T-cell (primary cell): ENCODE measurements at regions not wholly inside any gene's neighbourhood (a gene's known extent, or its start where the extent isn't known, plus 50 kb on each side); places are given as distances from the start of the nearest gene placed in this dataset.
A peak's percentile ranks its signal among the peaks of the same experiment; 100 is the strongest.

Source experiments
- ATAC-seq, 4 experiments: fragments of 200-7000 bp in 3 of 4; fragments of 150-1000 bp in 1 of 4; cut with Tn5 transposase; replicated peaks in 1 of 4; 1 replicate in 3 of 4; 2 replicates in 1 of 4; pipeline ENCODE4 v1.10.0; 2021; ENCODE audit warnings: moderate library complexity in 3 of 4, mild to moderate bottlenecking in 2 of 4, moderate number of reproducible peaks in 1 of 4
- CTCF ChIA-PET, 2 donors: fragments of 300-600 bp; sonication (Branson Sonifier 250); formaldehyde crosslinking; loops; one replicate each; lab custom pipeline; 2022; ENCODE audit warnings: antibody characterized with exemption in 2 of 2; lab: Charles Lee
- POLR2A ChIA-PET, 2 donors: fragments of 300-600 bp; sonication (Branson Sonifier 250); formaldehyde crosslinking; loops; one replicate each; lab custom pipeline; 2022; ENCODE audit warnings: antibody characterized with exemption in 2 of 2; lab: Charles Lee
- DNase-seq, 35 experiments: peaks; one replicate each; pipeline versions ENCODE4 v3.0.0 to v3.0.0-alpha.2; 2013 to 2023
- H3K27ac ChIP-seq: one replicate; pipeline ENCODE4 v1.5.1; 2013; ENCODE audit warnings: low read length
- H3K27me3 ChIP-seq, 2 experiments: replicated peaks in 1 of 2; 1 replicate in 1 of 2; 2 replicates in 1 of 2; pipeline versions ENCODE4 v1.6.1 to v1.7.0; 2013; ENCODE audit warnings: low read length in 1 of 2, mixed read lengths in 1 of 2; ENCODE audit not compliant: control insufficient read depth in 2 of 2, insufficient read depth in 2 of 2; ENCODE audit errors: extremely low read depth in 1 of 2
- H3K36me3 ChIP-seq, 2 donors: 1 replicate in 1 of 2; 2 replicates in 1 of 2; pipeline versions ENCODE4 v1.6.1 to v1.7.0; 2013; ENCODE audit warnings: low read length in 1 of 2; ENCODE audit not compliant: control insufficient read depth in 2 of 2, insufficient read depth in 1 of 2; ENCODE audit errors: extremely low read depth in 1 of 2
- H3K4me1 ChIP-seq, 2 experiments: 1 replicate in 1 of 2; 2 replicates in 1 of 2; pipeline versions ENCODE4 v1.6.1 to v1.7.0; 2013; ENCODE audit warnings: low read length in 2 of 2, mixed read lengths in 1 of 2; ENCODE audit not compliant: insufficient read depth in 2 of 2, control insufficient read depth in 1 of 2; ENCODE audit errors: extremely low read depth in 1 of 2
- H3K4me3 ChIP-seq, 2 donors: 1 replicate in 1 of 2; 2 replicates in 1 of 2; pipeline versions ENCODE4 v1.5.1 to v1.7.0; 2013; ENCODE audit warnings: mild to moderate bottlenecking in 2 of 2, low read length in 1 of 2, moderate library complexity in 1 of 2; ENCODE audit not compliant: control insufficient read depth in 1 of 2; ENCODE audit errors: extremely low read depth in 1 of 2
- H3K9me3 ChIP-seq: 2 replicates; pipeline ENCODE4 v1.7.0; 2013
- H3K27ac Mint-ChIP-seq, 2 donors: one replicate each; pipeline ENCODE4 v1.8.0; 2020 to 2021; ENCODE audit warnings: mild to moderate bottlenecking in 2 of 2, mixed read lengths in 2 of 2
- H3K27me3 Mint-ChIP-seq, 2 donors: one replicate each; pipeline ENCODE4 v1.8.0; 2021 to 2022; ENCODE audit warnings: mixed read lengths in 2 of 2
- H3K36me3 Mint-ChIP-seq: one replicate; pipeline ENCODE4 v1.8.0; 2021; ENCODE audit warnings: mixed read lengths
- H3K4me1 Mint-ChIP-seq, 3 donors: one replicate each; pipeline ENCODE4 v1.8.0; 2020 to 2022; ENCODE audit warnings: mixed read lengths in 3 of 3, mild to moderate bottlenecking in 1 of 3
- H3K4me3 Mint-ChIP-seq, 3 donors: one replicate each; pipeline ENCODE4 v1.8.0; 2020 to 2022; ENCODE audit warnings: mild to moderate bottlenecking in 3 of 3, mixed read lengths in 3 of 3, moderate library complexity in 3 of 3
- H3K9me3 Mint-ChIP-seq, 3 donors: one replicate each; pipeline ENCODE4 v1.8.0; 2020 to 2022; ENCODE audit warnings: mixed read lengths in 3 of 3
- WGBS: methylation state at CpG from one replicate; pipeline ENCODE4 v1.1.5; 2013; ENCODE audit warnings: missing lambda C conversion rate; ENCODE audit not compliant: insufficient coverage; 5-methylcytosine and 5-hydroxymethylcytosine counted together

DNA sequence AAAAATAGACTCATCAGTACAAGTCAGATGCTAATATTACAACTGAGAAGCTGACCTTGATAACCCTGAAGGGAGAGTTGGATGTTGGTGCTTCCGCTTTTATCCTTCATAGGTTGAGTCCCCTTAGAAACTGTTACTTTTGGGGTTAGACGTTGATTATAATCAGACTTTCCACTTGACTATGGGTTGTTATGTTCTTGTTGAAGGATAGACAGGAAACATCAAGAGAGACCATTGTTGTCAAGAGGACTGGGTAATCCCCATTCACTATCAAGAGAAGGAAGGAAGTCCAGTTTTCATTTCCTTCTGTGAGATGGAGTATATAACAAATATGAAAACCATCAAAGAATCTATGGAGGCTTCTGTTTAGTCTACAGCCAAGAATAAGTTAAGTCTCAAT, 229.9 kb upstream of the AFF2 start:
- no peak overlapping the region for H3K4me3 ChIP-seq
- ChIA-PET POLR2A (no interaction called here), CTCF (no interaction called here)
- H3K27ac ChIP-seq, result no peak overlapping the region
- H3K36me3 ChIP-seq, result no peaks in the 10 kb centered on the region
- no peaks in the 10 kb centered on the region for H3K36me3 Mint-ChIP-seq
- no peaks in the 10 kb centered on the region for H3K9me3 ChIP-seq
- peak in 1 of 35 experiments; percentile 33 for DNase-seq
- WGBS, result no CpG with 5 or more reads among the region's 2 CpGs
- no peak overlapping the region for H3K4me3 Mint-ChIP-seq
- H3K27ac Mint-ChIP-seq, result peak overlapping the region in 1 of 2 donors; percentile 6
- peak in 3 of 4 experiments; percentile 37 to 87 (median 66) for ATAC-seq
- no peaks in the 10 kb centered on the region for H3K27me3 ChIP-seq
- H3K4me1 ChIP-seq, result no peaks in the 10 kb centered on the region
- peaks cover 24 to 30% (median 27%) of the 10 kb centered on the region in 3 donors for H3K4me1 Mint-ChIP-seq
- peaks cover 0 to 7% of the 10 kb centered on the region in 2 donors for H3K27me3 Mint-ChIP-seq
- H3K9me3 Mint-ChIP-seq, result no peaks in the 10 kb centered on the region

GRCh38 chrX:148271263-148271662, 229.2 kb upstream of the AFF2 start:
- no peaks in the 10 kb centered on the region for H3K4me1 ChIP-seq
- H3K4me3 ChIP-seq, result no peak overlapping the region
- DNase-seq (no peak), ATAC-seq (no peak)
- no peaks in the 10 kb centered on the region for H3K36me3 Mint-ChIP-seq
- POLR2A ChIA-PET, result no interaction called here
- no peak overlapping the region for H3K27ac ChIP-seq
- peaks cover 0 to 7% of the 10 kb centered on the region in 2 donors for H3K27me3 Mint-ChIP-seq
- no peak overlapping the region for H3K4me3 Mint-ChIP-seq
- H3K27me3 ChIP-seq, result no peaks in the 10 kb centered on the region
- CTCF ChIA-PET, result no interaction called here
- no peaks in the 10 kb centered on the region for H3K36me3 ChIP-seq
- WGBS, result no CpG with 5 or more reads among the region's 2 CpGs
- no peak overlapping the region for H3K27ac Mint-ChIP-seq
- no peaks in the 10 kb centered on the region for H3K9me3 Mint-ChIP-seq
- H3K9me3 ChIP-seq, result no peaks in the 10 kb centered on the region
- peaks cover 26 to 34% (median 27%) of the 10 kb centered on the region in 3 donors for H3K4me1 Mint-ChIP-seq

DNA sequence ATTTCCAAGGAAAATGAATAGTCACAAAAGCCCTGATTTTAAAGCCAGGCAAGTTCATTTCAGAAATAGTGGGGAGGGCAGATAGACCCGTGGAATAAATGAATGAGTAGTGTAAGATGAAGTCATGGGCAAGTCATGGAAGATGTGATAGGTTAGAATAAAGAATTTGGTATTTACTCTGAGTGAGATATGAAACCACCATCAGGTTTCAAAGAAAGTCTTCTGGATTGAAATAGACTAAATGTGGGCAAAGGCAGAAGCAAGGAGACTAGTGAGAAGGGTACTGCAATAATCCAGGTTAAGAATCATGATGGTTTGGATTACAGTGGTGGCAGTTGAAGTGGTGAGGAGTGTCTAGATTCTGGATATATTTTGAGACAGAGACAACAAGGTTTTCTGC, 218.5 kb upstream of the AFF2 start:
- Mint-ChIP-seq H3K36me3 (no peaks in the 10 kb centered on the region), H3K27ac (peak overlapping the region; percentile 35 to 56), H3K9me3 (peaks cover 0 to 1% (median 0%) of the 10 kb centered on the region in 3 donors), H3K4me1 (peaks cover 32 to 46% (median 39%) of the 10 kb centered on the region in 3 donors), H3K27me3 (no peaks in the 10 kb centered on the region), H3K4me3 (peak overlapping the region in 1 of 3 donors; percentile 0)
- Histone ChIP-seq H3K27ac (no peak overlapping the region), H3K9me3 (no peaks in the 10 kb centered on the region), H3K4me1 (peaks cover 0 to 15% of the 10 kb centered on the region in 2 experiments), H3K36me3 (no peaks in the 10 kb centered on the region), H3K27me3 (no peaks in the 10 kb centered on the region), H3K4me3 (no peak overlapping the region)
- DNase-seq, result no peak
- POLR2A ChIA-PET, result no interaction called here
- CTCF ChIA-PET, result no interaction called here
- no CpG with 5 or more reads among the region's 1 CpG for WGBS
- no peak for ATAC-seq

- Mint-ChIP-seq H3K27me3 (no peaks in the 10 kb centered on the region), H3K27ac (peak overlapping the region; percentile 43 to 64), H3K4me1 (peaks cover 32 to 41% (median 35%) of the 10 kb centered on the region in 3 donors), H3K4me3 (no peak overlapping the region), H3K9me3 (no peaks in the 10 kb centered on the region), H3K36me3 (no peaks in the 10 kb centered on the region)
- peak in 1 of 35 experiments; percentile 4 for DNase-seq
- no peaks in the 10 kb centered on the region for H3K9me3 ChIP-seq
- POLR2A ChIA-PET, result no interaction called here
- peaks cover 0 to 15% of the 10 kb centered on the region in 2 experiments for H3K4me1 ChIP-seq
- H3K36me3 ChIP-seq, result no peaks in the 10 kb centered on the region
- no peaks in the 10 kb centered on the region for H3K27me3 ChIP-seq
- CTCF ChIA-PET, result no interaction called here
- peak in 3 of 4 experiments; percentile 23 to 63 (median 38) for ATAC-seq
- H3K27ac ChIP-seq, result no peak overlapping the region
- WGBS, result no CpG with 5 or more reads among the region's 1 CpG
- H3K4me3 ChIP-seq, result no peak overlapping the region
These were observed 217.9 kb upstream of the AFF2 start for GRCh38 chrX:148282504-148282903.

DNA sequence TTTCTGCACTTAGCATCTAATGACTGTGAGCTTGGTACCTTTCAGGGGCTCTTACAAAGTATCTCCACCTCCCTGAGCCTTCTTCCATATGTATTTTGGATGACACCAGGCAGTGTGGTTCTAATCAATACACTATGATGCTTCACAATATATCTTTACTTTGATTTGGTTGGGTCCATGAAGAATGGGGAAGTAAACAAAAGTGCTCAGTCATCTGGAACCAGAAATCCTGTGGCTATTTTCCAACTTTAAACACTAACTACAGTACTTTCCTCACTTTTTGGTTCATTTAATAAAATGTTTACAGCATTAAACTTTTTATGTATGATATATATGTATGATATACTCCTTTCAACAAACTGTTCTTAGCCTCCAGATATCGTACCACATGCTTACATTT, 216.4 kb upstream of the AFF2 start:
- H3K4me3 Mint-ChIP-seq, result no peak overlapping the region
- DNase-seq (no peak), ATAC-seq (no peak)
- H3K27me3 Mint-ChIP-seq, result no peaks in the 10 kb centered on the region
- H3K27me3 ChIP-seq, result no peaks in the 10 kb centered on the region
- no peaks in the 10 kb centered on the region for H3K36me3 ChIP-seq
- WGBS, result no CpG with 5 or more reads among the region's 1 CpG
- ChIA-PET POLR2A (no interaction called here), CTCF (no interaction called here)
- H3K27ac ChIP-seq, result no peak overlapping the region
- no peak overlapping the region for H3K27ac Mint-ChIP-seq
- H3K9me3 Mint-ChIP-seq, result no peaks in the 10 kb centered on the region
- no peak overlapping the region for H3K4me3 ChIP-seq
- no peaks in the 10 kb centered on the region for H3K9me3 ChIP-seq
- peaks cover 0 to 15% of the 10 kb centered on the region in 2 experiments for H3K4me1 ChIP-seq
- peaks cover 32 to 41% (median 35%) of the 10 kb centered on the region in 3 donors for H3K4me1 Mint-ChIP-seq
- H3K36me3 Mint-ChIP-seq, result no peaks in the 10 kb centered on the region

GRCh38 chrX:148284821-148285220, 215.6 kb upstream of the AFF2 start:
- Mint-ChIP-seq H3K4me1 (peaks cover 32 to 40% (median 35%) of the 10 kb centered on the region in 3 donors), H3K36me3 (no peaks in the 10 kb centered on the region), H3K27me3 (no peaks in the 10 kb centered on the region), H3K27ac (no peak overlapping the region), H3K4me3 (no peak overlapping the region), H3K9me3 (no peaks in the 10 kb centered on the region)
- CTCF ChIA-PET, result no interaction called here
- H3K36me3 ChIP-seq, result no peaks in the 10 kb centered on the region
- no peak for ATAC-seq
- no peak overlapping the region for H3K4me3 ChIP-seq
- no CpG with 5 or more reads among the region's 2 CpGs for WGBS
- no peaks in the 10 kb centered on the region for H3K27me3 ChIP-seq
- H3K9me3 ChIP-seq, result no peaks in the 10 kb centered on the region
- H3K4me1 ChIP-seq, result peaks cover 0 to 15% of the 10 kb centered on the region in 2 experiments
- H3K27ac ChIP-seq, result no peak overlapping the region
- POLR2A ChIA-PET, result no interaction called here
- DNase-seq, result no peak

DNA sequence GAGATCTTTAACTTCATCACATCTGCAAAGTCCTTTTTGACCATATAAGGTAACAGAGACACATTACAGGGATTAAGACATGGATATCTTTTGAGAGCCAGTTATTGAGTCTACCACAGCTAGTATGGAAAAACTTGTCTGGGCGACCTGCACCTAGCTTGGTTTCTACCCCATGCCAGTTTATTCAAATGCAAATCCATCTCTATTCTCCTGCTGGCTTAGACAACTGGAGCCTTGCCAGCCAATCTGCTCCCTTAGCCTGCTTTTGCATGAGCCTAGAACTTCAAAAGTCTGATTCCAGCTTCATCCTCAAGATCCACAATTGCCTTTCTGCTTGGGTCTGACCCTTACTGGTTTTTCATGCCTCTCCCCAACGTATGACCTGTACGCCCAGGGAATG, 212.0 kb upstream of the AFF2 start:
- Mint-ChIP-seq H3K4me1 (peaks cover 8 to 12% (median 10%) of the 10 kb centered on the region in 3 donors), H3K27me3 (peaks cover 0 to 3% of the 10 kb centered on the region in 2 donors), H3K27ac (no peak overlapping the region), H3K36me3 (no peaks in the 10 kb centered on the region), H3K4me3 (no peak overlapping the region), H3K9me3 (peaks cover 0 to 3% (median 0%) of the 10 kb centered on the region in 3 donors)
- Histone ChIP-seq H3K9me3 (no peaks in the 10 kb centered on the region), H3K36me3 (no peaks in the 10 kb centered on the region), H3K4me3 (no peak overlapping the region), H3K27ac (no peak overlapping the region), H3K4me1 (no peaks in the 10 kb centered on the region), H3K27me3 (no peaks in the 10 kb centered on the region)
- DNase-seq (no peak), ATAC-seq (no peak)
- ChIA-PET POLR2A (no interaction called here), CTCF (no interaction called here)
- WGBS, result 100% methylated on average over 1 of the region's 3 CpGs
